HG02970 (cell line): ENCODE measurements at regions not wholly inside any gene's neighbourhood (a gene's known extent, or its start where the extent isn't known, plus 50 kb on each side); places are given as distances from the start of the nearest gene placed in this dataset.

Experiments
- ATAC-seq: cut with Tn5 transposase; IDR thresholded peaks from one replicate; pipeline ENCODE4 v1.9.1; 2021; ENCODE audit warnings: mild to moderate bottlenecking, moderate library complexity, moderate number of reproducible peaks; ENCODE audit not compliant: unreplicated experiment, low FRiP score

- ATAC-seq = no peak
Measured at GRCh38 chr20:51085769-51086168, 62.9 kb upstream of the KCNG1 start.

- no peak for ATAC-seq
Measured at GRCh38 chr20:51084593-51085377, 61.9 kb upstream of the KCNG1 start.

DNA sequence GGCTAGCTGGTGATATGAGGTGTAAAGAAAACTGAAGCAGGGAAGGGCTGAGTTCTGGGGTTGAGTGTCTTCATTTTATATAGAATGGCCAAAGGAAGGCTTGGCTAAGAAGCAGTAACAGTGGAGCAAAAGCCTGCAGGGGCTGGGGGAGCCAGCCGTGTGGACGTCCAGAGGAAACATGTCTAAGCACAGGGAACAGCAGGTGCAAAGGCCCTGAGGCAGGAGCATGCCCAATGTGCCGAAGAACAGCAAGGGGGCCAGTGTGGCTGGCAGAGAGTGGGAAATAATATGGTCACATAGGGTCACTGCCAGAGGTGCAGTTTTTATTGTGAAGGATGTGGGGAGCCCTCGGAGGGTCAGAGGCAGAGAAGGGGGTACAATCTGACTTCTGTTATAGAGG is 60.5 kb upstream of the KCNG1 start:
- ATAC-seq = no peak

DNA sequence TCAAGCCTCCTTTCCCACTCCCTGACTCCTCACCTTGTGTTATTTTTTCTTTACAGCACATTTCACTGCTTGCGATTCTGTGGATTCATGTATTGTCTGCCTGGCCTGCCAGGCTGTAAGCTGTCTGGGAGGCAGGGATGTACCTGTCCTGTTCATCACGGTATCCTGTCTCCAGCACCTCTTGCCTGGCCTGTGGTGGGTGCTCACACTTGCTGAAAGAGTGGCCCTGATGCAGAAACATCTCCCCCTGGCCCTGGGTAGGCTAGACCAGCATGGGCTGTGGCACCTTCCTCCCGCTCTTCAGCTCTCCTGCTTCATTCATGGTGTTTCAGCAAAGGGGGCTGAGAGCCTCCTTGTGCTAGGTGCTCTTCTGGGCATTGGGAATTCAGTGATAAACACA is 60.1 kb upstream of the KCNG1 start:
- no peak for ATAC-seq

- no peak for ATAC-seq
Measured at GRCh38 chr20:51080516-51080915, 57.6 kb upstream of the KCNG1 start.

GRCh38 chr20:51079488-51079887 is 56.6 kb upstream of the KCNG1 start:
- ATAC-seq = no peak

DNA sequence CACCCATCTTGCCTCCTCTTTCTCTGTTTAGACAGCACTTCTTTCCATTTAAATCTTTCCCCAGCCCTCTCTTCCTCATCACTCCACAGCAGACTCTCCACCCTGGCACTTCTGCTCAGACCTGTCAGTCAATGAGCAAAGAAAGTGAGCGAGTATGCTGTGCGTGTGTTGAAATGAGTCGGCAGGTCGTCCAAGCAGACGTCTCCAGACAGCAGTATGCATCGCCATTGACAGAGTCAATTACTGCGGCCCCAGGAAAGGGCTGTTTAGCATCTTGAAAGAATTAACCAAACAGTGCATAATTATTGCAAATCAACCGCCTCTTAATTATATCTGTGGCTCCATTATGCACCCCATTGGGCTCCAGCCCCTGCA is 54.8 kb upstream of the KCNG1 start:
- no peak for ATAC-seq

DNA sequence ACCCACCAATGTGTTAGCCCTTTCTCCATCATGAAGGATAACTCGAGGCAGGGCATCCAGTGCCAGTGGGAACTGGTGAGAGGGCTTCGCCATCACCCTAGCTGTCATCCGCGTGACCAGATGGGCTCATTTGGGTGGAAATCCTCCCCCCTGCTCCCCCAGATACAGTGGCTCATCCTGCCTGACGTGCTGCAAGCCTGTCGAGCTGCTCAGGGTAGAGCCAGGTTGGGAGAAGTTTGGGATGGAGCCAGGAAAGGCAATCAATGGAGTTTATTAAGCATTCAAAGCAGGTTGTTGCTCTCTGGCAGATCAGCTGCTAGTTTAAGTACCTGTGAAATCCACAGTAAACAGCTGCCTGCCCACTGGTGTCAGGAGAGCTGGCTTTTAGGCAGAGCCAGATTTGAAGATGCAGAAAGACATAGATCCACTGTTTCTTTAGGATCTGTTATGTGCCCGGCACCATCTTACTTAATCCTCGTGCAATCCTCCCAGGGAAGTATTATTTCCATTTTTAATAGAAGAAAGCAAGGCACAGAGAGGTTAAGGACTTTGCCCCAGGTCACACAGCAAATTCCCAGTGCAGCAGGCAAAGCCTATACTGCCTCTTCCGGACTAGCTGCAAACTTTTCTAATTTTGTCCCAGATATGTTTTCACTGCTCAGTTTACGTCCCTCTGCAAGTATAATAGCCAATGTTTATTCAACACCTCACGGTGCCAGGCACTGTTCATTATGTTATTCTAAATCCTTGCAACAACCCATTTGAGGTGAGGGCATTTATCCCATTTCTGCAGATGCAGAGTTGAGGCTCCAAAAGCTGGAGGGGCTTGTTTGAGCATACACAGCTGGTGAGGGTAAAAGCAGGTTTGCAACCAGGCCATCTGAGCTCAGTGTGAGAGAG is 54.1 kb upstream of the KCNG1 start:
- ATAC-seq = no peak

DNA sequence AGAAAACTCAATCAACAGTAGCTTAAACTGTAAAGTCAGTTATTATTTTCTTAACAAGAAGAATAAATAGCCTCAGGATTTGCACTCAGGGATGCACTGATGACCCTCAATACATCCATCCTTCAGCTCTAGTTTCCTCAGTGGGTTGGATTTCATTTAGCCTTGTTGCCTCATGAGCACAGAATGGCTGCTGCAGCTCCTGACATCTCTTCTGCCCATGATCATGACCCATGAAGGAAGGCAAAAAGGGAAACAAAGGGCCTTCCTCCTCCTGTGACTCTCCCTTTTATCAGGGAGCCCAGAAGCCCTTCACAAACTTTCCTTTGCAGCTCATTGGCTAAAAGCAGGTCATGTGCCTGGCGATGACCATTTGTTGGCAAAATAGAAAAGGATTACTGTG is 51.2 kb upstream of the KCNG1 start:
- ATAC-seq = no peak
